H9 (cell line): ENCODE measurements at regions not wholly inside any gene's neighbourhood (a gene's known extent, or its start where the extent isn't known, plus 50 kb on each side); places are given as distances from the start of the nearest gene placed in this dataset.

Source experiments
- DNase-seq: peaks from one replicate; pipeline ENCODE4 v3.0.0-alpha.2; 2017
- H2AFZ ChIP-seq: one replicate; pipeline ENCODE4 v1.6.1; 2013; ENCODE audit warnings: mild to moderate bottlenecking, low read length, control low read depth, moderate library complexity
- H2AK5ac ChIP-seq: 2 replicates; pipeline ENCODE4 v1.6.1; 2013; ENCODE audit warnings: low read length, control low read depth, mixed read lengths; ENCODE audit not compliant: insufficient read length
- H2BK120ac ChIP-seq: one replicate; pipeline ENCODE4 v1.6.1; 2013; ENCODE audit warnings: low read depth, mild to moderate bottlenecking, low read length, control low read depth, inconsistent platforms; ENCODE audit not compliant: poor library complexity, severe bottlenecking
- H2BK12ac ChIP-seq: 2 replicates; pipeline ENCODE4 v1.6.1; 2013; ENCODE audit warnings: low read length, control low read depth, mixed read lengths, low read depth; ENCODE audit not compliant: insufficient read length
- H2BK15ac ChIP-seq: 2 replicates; pipeline ENCODE4 v1.6.1; 2013; ENCODE audit warnings: low read depth, low read length, control low read depth
- H2BK20ac ChIP-seq: one replicate; pipeline ENCODE4 v1.6.1; 2013; ENCODE audit warnings: low read depth, mild to moderate bottlenecking, low read length, control low read depth, inconsistent platforms; ENCODE audit not compliant: poor library complexity, severe bottlenecking
- H2BK5ac ChIP-seq: 2 replicates; pipeline ENCODE4 v1.6.1; 2013; ENCODE audit warnings: low read length, control low read depth, mixed read lengths; ENCODE audit not compliant: insufficient read length
- H3K14ac ChIP-seq: 2 replicates; pipeline ENCODE4 v1.6.1; 2013; ENCODE audit warnings: low read length, control low read depth; ENCODE audit not compliant: insufficient read depth
- H3K18ac ChIP-seq: 2 replicates; pipeline ENCODE4 v1.6.1; 2013; ENCODE audit warnings: low read depth, mild to moderate bottlenecking, mixed read lengths, low read length, control low read depth; ENCODE audit not compliant: insufficient read length
- H3K23ac ChIP-seq: 2 replicates; pipeline ENCODE4 v1.6.1; 2013; ENCODE audit warnings: low read length, control low read depth, mixed read lengths, low read depth; ENCODE audit not compliant: insufficient read length
- H3K23me2 ChIP-seq: 2 replicates; pipeline ENCODE4 v1.6.1; 2013; ENCODE audit warnings: low read depth, mild to moderate bottlenecking, mixed read lengths, low read length, control low read depth; ENCODE audit not compliant: insufficient read length, poor library complexity, severe bottlenecking
- H3K27ac ChIP-seq: 2 replicates; pipeline ENCODE4 v1.5.1; 2013; ENCODE audit warnings: low read length, control low read depth, mixed read lengths, low read depth; ENCODE audit not compliant: insufficient read length
- H3K27me3 ChIP-seq: 2 replicates; pipeline ENCODE4 v1.6.1; 2013; ENCODE audit warnings: low read length, control low read depth, inconsistent platforms; ENCODE audit not compliant: insufficient read depth
- H3K4ac ChIP-seq: 2 replicates; pipeline ENCODE4 v1.6.1; 2013; ENCODE audit warnings: low read depth, mild to moderate bottlenecking, control low read depth, inconsistent platforms, low read length, moderate library complexity
- H3K4me1 ChIP-seq: 2 replicates; pipeline ENCODE4 v1.6.1; 2013; ENCODE audit warnings: low read length, control low read depth, inconsistent platforms; ENCODE audit not compliant: insufficient read depth
- H3K4me2 ChIP-seq: 2 replicates; pipeline ENCODE4 v1.6.1; 2013; ENCODE audit warnings: low read length, control low read depth, mixed read lengths; ENCODE audit not compliant: insufficient read length, insufficient read depth
- H3K56ac ChIP-seq: 2 replicates; pipeline ENCODE4 v1.6.1; 2013; ENCODE audit warnings: low read depth, mild to moderate bottlenecking, mixed read lengths, low read length, control low read depth; ENCODE audit not compliant: insufficient read length
- H3K79me1 ChIP-seq: 2 replicates; pipeline ENCODE4 v1.6.1; 2013; ENCODE audit warnings: low read depth, mild to moderate bottlenecking, moderate library complexity, low read length, control low read depth, inconsistent platforms; ENCODE audit not compliant: insufficient read depth, poor library complexity, severe bottlenecking
- H3K79me2 ChIP-seq: 2 replicates; pipeline ENCODE4 v1.6.1; 2013; ENCODE audit warnings: low read length, control low read depth, inconsistent platforms; ENCODE audit not compliant: insufficient read depth
- H3K9ac ChIP-seq: 2 replicates; pipeline ENCODE4 v1.6.1; 2013; ENCODE audit warnings: low read length, control low read depth, mixed read lengths; ENCODE audit not compliant: insufficient read length; ENCODE audit errors: extremely low read depth
- H3K9me3 ChIP-seq: one replicate; pipeline ENCODE4 v1.6.1; 2013; ENCODE audit warnings: low read depth, low read length, inconsistent platforms; ENCODE audit not compliant: control insufficient read depth
- H3T11ph ChIP-seq: one replicate; pipeline ENCODE4 v1.6.1; 2013; ENCODE audit warnings: mild to moderate bottlenecking, low read length, control low read depth, inconsistent platforms
- H4K20me1 ChIP-seq: one replicate; pipeline ENCODE4 v1.6.1; 2013; ENCODE audit not compliant: control insufficient read depth, insufficient read length, insufficient read depth
- H4K5ac ChIP-seq: 2 replicates; pipeline ENCODE4 v1.6.1; 2013; ENCODE audit warnings: low read depth, mild to moderate bottlenecking, mixed read lengths, low read length, control low read depth; ENCODE audit not compliant: insufficient read length
- H4K8ac ChIP-seq: replicated peaks from 2 replicates; pipeline ENCODE4 v1.6.1; 2013; ENCODE audit warnings: low read length, control low read depth, mixed read lengths, low read depth; ENCODE audit not compliant: insufficient read length
- H4K91ac ChIP-seq: 2 replicates; pipeline ENCODE4 v1.6.1; 2013; ENCODE audit warnings: low read depth, mild to moderate bottlenecking, moderate library complexity, mixed read lengths, low read length, control low read depth; ENCODE audit not compliant: insufficient read length
- H3K27ac Mint-ChIP-seq, 3 experiments: 2 replicates in 2 of 3; 3 replicates in 1 of 3; pipeline ENCODE4 v1.8.0; 2020 to 2021; ENCODE audit warnings: mixed read lengths in 3 of 3, mild to moderate bottlenecking in 1 of 3, moderate library complexity in 1 of 3
- H3K27me3 Mint-ChIP-seq: 2 replicates; pipeline ENCODE4 v1.8.0; 2021; ENCODE audit warnings: low read depth, mild to moderate bottlenecking, moderate library complexity, mixed read lengths
- H3K36me3 Mint-ChIP-seq, 3 experiments: 2 replicates in 2 of 3; 3 replicates in 1 of 3; pipeline ENCODE4 v1.8.0; 2020 to 2021; ENCODE audit warnings: low read depth in 3 of 3, mixed read lengths in 3 of 3; ENCODE audit not compliant: insufficient read depth in 1 of 3
- H3K4me1 Mint-ChIP-seq, 2 experiments: 2 replicates each; pipeline ENCODE4 v1.8.0; 2020; ENCODE audit warnings: mixed read lengths in 2 of 2
- H3K4me3 Mint-ChIP-seq, 2 experiments: 2 replicates in 1 of 2; 3 replicates in 1 of 2; pipeline ENCODE4 v1.8.0; 2020 to 2021; ENCODE audit warnings: mild to moderate bottlenecking in 2 of 2, mixed read lengths in 2 of 2, moderate library complexity in 1 of 2
- H3K9me3 Mint-ChIP-seq, 2 experiments: 2 replicates in 1 of 2; 3 replicates in 1 of 2; pipeline ENCODE4 v1.8.0; 2020; ENCODE audit warnings: mild to moderate bottlenecking in 2 of 2, mixed read lengths in 2 of 2, moderate library complexity in 1 of 2
- WGBS: extraction: QIAGEN DNeasy Blood & Tissue Kit; methylation state at CpG from one replicate; pipeline ENCODE4 v1.1.7; 2013; ENCODE audit warnings: missing lambda C conversion rate, low lambda C conversion rate, mixed read lengths; ENCODE audit not compliant: insufficient read length; ENCODE audit errors: extremely low coverage; 5-methylcytosine and 5-hydroxymethylcytosine counted together
- TF ChIP-seq, protein P1 (sequence below): fragments of 200-600 bp; sonication (generic); conservative IDR thresholded peaks from 3 replicates; pipeline ENCODE4 v1.8.0; 2021; ENCODE audit warnings: antibody characterized with exemption, mild to moderate bottlenecking

DNA sequence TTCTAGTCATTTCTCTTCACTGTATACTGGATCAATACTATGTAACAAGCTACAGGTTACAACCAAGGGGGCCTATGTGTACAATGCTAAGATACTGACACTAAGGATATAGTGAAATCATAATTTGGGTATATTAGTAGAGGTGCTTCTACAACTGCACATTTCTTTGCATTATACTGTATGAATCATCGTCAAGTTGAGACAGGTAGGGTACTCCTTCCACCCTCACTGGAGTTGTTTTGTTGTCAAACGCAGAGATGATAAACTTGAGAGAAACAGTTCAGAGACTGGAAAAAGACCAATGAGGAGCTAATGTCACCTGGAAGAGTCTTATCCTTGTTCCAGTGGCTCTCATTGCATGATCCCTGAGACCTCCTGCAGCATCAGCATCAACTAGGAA lies 208.2 kb upstream of the PRPS1L1 start:
- Histone ChIP-seq H3K4me2 (no peak overlapping the region), H2AK5ac (no peak overlapping the region), H2BK12ac (no peak overlapping the region), H4K91ac (no peak overlapping the region), H4K5ac (no peak overlapping the region), H3K23me2 (no peaks in the 10 kb centered on the region), H3K79me1 (no peaks in the 10 kb centered on the region), H3K23ac (no peak overlapping the region), H2BK20ac (no peak overlapping the region), H3K4me1 (no peaks in the 10 kb centered on the region), H3K27ac (no peak overlapping the region), H3K27me3 (no peaks in the 10 kb centered on the region), H3K79me2 (no peaks in the 10 kb centered on the region), H3T11ph (no peak overlapping the region), H4K8ac (no peak overlapping the region), H3K4ac (no peak overlapping the region), H4K20me1 (no peaks in the 10 kb centered on the region), H3K9ac (no peak overlapping the region), H2BK15ac (no peak overlapping the region), H2AFZ (no peak overlapping the region), H3K56ac (no peak overlapping the region), H2BK120ac (no peak overlapping the region), H3K9me3 (no peaks in the 10 kb centered on the region), H2BK5ac (no peak overlapping the region), H3K18ac (no peak overlapping the region), H3K14ac (no peak overlapping the region)
- TF ChIP-seq, protein P1, sequence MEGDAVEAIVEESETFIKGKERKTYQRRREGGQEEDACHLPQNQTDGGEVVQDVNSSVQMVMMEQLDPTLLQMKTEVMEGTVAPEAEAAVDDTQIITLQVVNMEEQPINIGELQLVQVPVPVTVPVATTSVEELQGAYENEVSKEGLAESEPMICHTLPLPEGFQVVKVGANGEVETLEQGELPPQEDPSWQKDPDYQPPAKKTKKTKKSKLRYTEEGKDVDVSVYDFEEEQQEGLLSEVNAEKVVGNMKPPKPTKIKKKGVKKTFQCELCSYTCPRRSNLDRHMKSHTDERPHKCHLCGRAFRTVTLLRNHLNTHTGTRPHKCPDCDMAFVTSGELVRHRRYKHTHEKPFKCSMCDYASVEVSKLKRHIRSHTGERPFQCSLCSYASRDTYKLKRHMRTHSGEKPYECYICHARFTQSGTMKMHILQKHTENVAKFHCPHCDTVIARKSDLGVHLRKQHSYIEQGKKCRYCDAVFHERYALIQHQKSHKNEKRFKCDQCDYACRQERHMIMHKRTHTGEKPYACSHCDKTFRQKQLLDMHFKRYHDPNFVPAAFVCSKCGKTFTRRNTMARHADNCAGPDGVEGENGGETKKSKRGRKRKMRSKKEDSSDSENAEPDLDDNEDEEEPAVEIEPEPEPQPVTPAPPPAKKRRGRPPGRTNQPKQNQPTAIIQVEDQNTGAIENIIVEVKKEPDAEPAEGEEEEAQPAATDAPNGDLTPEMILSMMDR = no peak
- no peak for DNase-seq
- no CpG with 5 or more reads among the region's 2 CpGs for WGBS
- Mint-ChIP-seq H3K9me3 (no peaks in the 10 kb centered on the region), H3K4me3 (no peak overlapping the region), H3K27me3 (peaks cover 2% of the 10 kb centered on the region; the same call in 1 of the 2 replicates), H3K36me3 (no peaks in the 10 kb centered on the region), H3K4me1 (peaks cover 0 to 4% of the 10 kb centered on the region in 2 experiments; a peak in 2 of 4 replicates), H3K27ac (peak overlapping the region in 1 of 3 experiments; percentile 32; a peak in 1 of 7 replicates)
